Left lung (tissue), 4 donors: ENCODE measurements at regions not wholly inside any gene's neighbourhood (a gene's known extent, or its start where the extent isn't known, plus 50 kb on each side); places are given as distances from the start of the nearest gene placed in this dataset.

Experiments used
- ATAC-seq: fragments of 200-7000 bp; cut with Tn5 transposase; one replicate; pipeline ENCODE4 v1.9.1; 2020; ENCODE audit warnings: moderate library complexity
- DNase-seq, 4 donors: peaks; one replicate each; pipeline ENCODE4 v3.0.0-alpha.2; 2013 to 2020
- H3K27ac ChIP-seq, 2 donors: fragments of 200-600 bp; sonication (generic) in 1 of 2; one replicate each; pipeline versions ENCODE4 v1.5.0 to v1.8.0; 2020 to 2021
- H3K27me3 ChIP-seq, 2 donors: fragments of 200-600 bp; sonication (generic) in 1 of 2; one replicate each; pipeline versions ENCODE4 v1.5.0 to v1.8.0; 2020 to 2021
- H3K36me3 ChIP-seq, 2 donors: fragments of 200-600 bp; sonication (generic) in 1 of 2; one replicate each; pipeline versions ENCODE4 v1.5.0 to v1.8.0; 2020 to 2021
- H3K4me1 ChIP-seq, 2 donors: fragments of 200-600 bp; one replicate each; pipeline ENCODE4 v1.8.0; 2021
- H3K4me3 ChIP-seq, 2 donors: fragments of 200-600 bp; sonication (generic) in 1 of 2; one replicate each; pipeline versions ENCODE4 v1.5.0 to v1.8.0; 2020 to 2021; ENCODE audit warnings: mild to moderate bottlenecking in 1 of 2
- H3K9me3 ChIP-seq, 2 donors: fragments of 200-600 bp; sonication (generic) in 1 of 2; one replicate each; pipeline versions ENCODE4 v1.5.0 to v1.8.0; 2020 to 2021
- intact Hi-C, 2 donors: fragments of 100-400 bp; cut with DNase I; formaldehyde crosslinking; loops; one replicate each; pipeline versions ENCODE4 v1.11.2 to v1.14.2; 2022
- TF ChIP-seq, protein P1 (sequence below), 2 donors: fragments of 200-600 bp; sonication (generic) in 1 of 2; IDR thresholded peaks; one replicate each; pipeline versions ENCODE4 v1.5.0 to v1.8.0; 2021; ENCODE audit warnings: antibody characterized with exemption in 2 of 2
- donor health status: DM: no; HTN: yes; CAD: no.
- donor health status: DM: no; HTN: no; CAD: no.

DNA sequence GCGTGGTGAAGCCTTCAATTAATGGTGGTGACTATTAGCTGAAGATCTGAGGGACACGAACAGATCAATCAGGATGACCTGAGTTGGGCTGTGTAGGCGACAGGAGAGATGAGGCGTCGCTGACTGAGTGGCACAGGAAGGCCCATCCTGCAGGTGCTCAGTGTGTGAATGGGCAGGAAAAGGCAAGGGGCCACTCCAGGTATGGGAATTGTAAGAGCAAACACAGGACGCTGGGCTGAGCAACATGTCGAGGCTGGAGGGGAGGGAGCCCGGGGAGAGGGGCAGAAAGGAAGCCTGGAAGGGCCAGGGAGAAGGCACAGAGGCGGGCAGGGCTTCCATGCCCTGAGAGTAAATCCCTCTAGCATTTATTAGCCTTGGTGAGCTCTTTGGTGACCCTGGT lies 151.0 kb downstream of the VEGFA start:
- H3K36me3 ChIP-seq, result no peaks in the 10 kb centered on the region
- H3K27ac ChIP-seq, result no peak overlapping the region
- no peaks in the 10 kb centered on the region for H3K27me3 ChIP-seq
- peaks cover 0 to 27% of the 10 kb centered on the region in 2 donors for H3K4me1 ChIP-seq
- DNase-seq, result no peak
- H3K4me3 ChIP-seq, result no peak overlapping the region
- TF ChIP-seq, protein P1, sequence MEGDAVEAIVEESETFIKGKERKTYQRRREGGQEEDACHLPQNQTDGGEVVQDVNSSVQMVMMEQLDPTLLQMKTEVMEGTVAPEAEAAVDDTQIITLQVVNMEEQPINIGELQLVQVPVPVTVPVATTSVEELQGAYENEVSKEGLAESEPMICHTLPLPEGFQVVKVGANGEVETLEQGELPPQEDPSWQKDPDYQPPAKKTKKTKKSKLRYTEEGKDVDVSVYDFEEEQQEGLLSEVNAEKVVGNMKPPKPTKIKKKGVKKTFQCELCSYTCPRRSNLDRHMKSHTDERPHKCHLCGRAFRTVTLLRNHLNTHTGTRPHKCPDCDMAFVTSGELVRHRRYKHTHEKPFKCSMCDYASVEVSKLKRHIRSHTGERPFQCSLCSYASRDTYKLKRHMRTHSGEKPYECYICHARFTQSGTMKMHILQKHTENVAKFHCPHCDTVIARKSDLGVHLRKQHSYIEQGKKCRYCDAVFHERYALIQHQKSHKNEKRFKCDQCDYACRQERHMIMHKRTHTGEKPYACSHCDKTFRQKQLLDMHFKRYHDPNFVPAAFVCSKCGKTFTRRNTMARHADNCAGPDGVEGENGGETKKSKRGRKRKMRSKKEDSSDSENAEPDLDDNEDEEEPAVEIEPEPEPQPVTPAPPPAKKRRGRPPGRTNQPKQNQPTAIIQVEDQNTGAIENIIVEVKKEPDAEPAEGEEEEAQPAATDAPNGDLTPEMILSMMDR (IDR thresholded peaks at IDR 0.05), result no peak
- intact Hi-C loops, result no loop called here
- H3K9me3 ChIP-seq, result no peaks in the 10 kb centered on the region
- no peak for ATAC-seq

DNA sequence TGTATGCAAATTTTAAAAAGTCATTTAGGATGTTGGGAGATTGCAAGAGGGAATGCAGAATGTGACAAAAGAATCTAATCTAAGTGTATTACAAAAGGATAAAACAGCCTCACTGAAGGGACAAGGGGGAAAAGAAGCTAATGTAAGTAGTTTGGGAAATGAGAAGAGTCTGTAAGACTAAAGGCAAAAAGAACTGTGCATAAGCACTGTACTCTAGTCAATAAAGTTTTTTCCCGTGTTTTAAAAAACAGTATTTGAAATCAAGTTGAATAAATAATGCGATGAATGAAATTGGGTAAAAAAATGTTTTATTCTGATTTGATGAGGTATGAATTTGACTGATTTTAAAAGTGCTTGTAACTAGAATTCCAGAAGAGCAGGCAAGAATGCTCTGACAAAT lies 149.8 kb downstream of the VEGFA start:
- H3K27ac ChIP-seq, result no peak overlapping the region
- TF ChIP-seq, protein P1 (IDR thresholded peaks at IDR 0.05), result no peak
- peaks cover 0 to 27% of the 10 kb centered on the region in 2 donors for H3K4me1 ChIP-seq
- H3K9me3 ChIP-seq, result no peaks in the 10 kb centered on the region
- DNase-seq (no peak), ATAC-seq (no peak)
- no peak overlapping the region for H3K4me3 ChIP-seq
- no peaks in the 10 kb centered on the region for H3K36me3 ChIP-seq
- H3K27me3 ChIP-seq, result no peaks in the 10 kb centered on the region
- intact Hi-C loops, result no loop called here

DNA sequence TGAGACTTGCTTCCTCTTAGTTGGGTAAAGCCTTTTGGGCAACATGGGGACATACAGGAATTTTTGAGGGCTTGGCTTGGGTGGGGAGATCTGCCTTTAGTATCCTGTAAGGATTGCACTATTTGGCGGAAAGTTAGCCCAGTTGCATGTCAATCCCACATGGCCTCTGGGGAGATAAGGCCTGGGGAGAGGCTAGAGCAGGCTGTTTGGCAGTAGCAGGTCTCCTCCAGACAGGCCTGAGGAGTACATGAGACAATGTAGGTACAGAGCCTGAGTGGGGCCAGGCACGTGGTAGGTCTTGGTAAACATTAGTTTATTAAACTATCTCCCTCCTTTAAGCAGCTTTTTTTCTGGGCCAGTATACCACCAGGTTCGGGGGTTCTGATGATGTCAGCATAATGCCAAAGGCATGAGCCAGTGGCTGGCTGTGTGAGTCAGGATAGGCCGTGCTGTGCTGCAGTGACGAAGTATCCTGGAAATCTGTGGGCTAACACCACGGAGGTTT lies 147.9 kb downstream of the VEGFA start:
- intact Hi-C loops, result no loop called here
- no peaks in the 10 kb centered on the region for H3K36me3 ChIP-seq
- peaks cover 0 to 16% of the 10 kb centered on the region in 2 donors for H3K4me1 ChIP-seq
- no peak overlapping the region for H3K27ac ChIP-seq
- TF ChIP-seq, protein P1 (IDR thresholded peaks at IDR 0.05), result no peak
- no peak overlapping the region for H3K4me3 ChIP-seq
- no peaks in the 10 kb centered on the region for H3K9me3 ChIP-seq
- H3K27me3 ChIP-seq, result no peaks in the 10 kb centered on the region
- ATAC-seq (peak; percentile 18), DNase-seq (no peak)

DNA sequence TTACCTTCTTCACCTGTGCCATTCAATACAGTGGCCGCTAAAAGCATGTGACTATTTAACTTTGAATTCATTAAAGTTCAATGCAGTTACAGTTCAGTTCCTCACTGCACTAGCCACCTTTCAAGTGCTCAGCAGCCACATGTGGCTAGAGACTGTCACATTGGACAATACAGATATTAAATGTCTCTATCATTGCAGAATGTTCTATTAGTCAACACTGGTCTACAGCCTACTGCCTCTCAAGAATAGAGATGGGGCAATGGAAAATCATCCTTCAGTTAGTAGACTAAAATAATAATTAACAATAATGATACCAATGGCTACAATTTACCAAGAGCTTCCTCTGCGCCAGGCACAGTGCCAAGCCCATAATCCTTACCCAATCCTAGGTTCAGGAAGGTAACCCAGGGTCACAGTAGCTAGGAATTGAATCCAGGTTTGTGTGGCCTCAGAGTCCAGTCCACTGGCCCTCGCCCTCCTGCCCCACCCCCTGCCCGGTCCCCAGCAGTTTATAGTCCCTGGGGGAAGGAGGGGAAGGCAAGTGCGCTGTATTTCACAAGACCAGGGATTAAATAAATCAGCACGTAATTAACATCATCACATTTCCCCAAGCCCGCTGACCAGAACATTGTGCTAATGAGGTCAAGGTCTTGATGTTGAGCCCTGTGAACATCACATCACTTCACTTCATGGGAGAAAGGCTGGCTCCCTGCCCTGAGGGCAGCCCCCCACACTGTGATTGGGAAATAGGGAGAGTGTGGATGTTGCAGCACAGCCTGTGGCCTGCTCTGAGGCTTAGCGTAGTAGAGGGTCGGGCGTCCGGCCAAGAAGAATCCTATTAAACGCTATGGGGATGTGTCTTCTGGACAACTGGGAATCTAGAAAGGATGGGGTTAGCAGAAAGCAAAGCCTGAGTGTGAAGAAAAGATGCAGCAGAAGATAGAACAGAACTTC lies 147.2 kb downstream of the VEGFA start:
- TF ChIP-seq, protein P1 (IDR thresholded peaks at IDR 0.05), result no peak
- Histone ChIP-seq H3K4me3 (no peak overlapping the region), H3K9me3 (no peaks in the 10 kb centered on the region), H3K36me3 (no peaks in the 10 kb centered on the region), H3K27me3 (no peaks in the 10 kb centered on the region), H3K4me1 (peaks cover 0 to 16% of the 10 kb centered on the region in 2 donors), H3K27ac (no peak overlapping the region)
- DNase-seq (peak in 3 of 4 donors; percentile 66 to 91 (median 86)), ATAC-seq (peak; percentile 58)
- intact Hi-C loops, result no loop called here
